Fibroblast of villous mesenchyme (primary cell): ENCODE measurements at regions not wholly inside any gene's neighbourhood (a gene's known extent, or its start where the extent isn't known, plus 50 kb on each side); places are given as distances from the start of the nearest gene placed in this dataset.

Experiments used
- DNase-seq: peaks from one replicate; pipeline ENCODE4 v3.0.0-alpha.2; 2010; ENCODE audit warnings: low read depth
- H3K4me3 ChIP-seq: 2 replicates; pipeline ENCODE4 v1.5.1; 2011; ENCODE audit warnings: low read depth, mild to moderate bottlenecking, low read length
- CTCF ChIP-seq: IDR thresholded peaks from 2 replicates; pipeline ENCODE4 v1.5.1; 2012; ENCODE audit warnings: low read depth, mild to moderate bottlenecking, low read length; ENCODE audit not compliant: insufficient read depth

GRCh38 chr9:16262477-16263261 lies 607.8 kb downstream of the BNC2 start:
- DNase-seq, result peak; percentile 44
- H3K4me3 ChIP-seq, result no peak overlapping the region
- no peak for TF ChIP-seq CTCF

GRCh38 chr9:16265688-16266087 lies 604.8 kb downstream of the BNC2 start:
- H3K4me3 ChIP-seq, result no peak overlapping the region
- DNase-seq, result no peak
- TF ChIP-seq CTCF, result no peak

- peak overlapping the region; percentile 50 for H3K4me3 ChIP-seq
- TF ChIP-seq CTCF, result peak; percentile 62
- no peak for DNase-seq
Measured at GRCh38 chr9:16266648-16267276, 603.7 kb downstream of the BNC2 start.

GRCh38 chr9:16267281-16268066 lies 603.0 kb downstream of the BNC2 start:
- peak; percentile 72 for DNase-seq
- peak overlapping the region; percentile 50 for H3K4me3 ChIP-seq
- TF ChIP-seq CTCF, result no peak

- H3K4me3 ChIP-seq, result peak overlapping the region; percentile 50
- no peak for DNase-seq
- no peak for TF ChIP-seq CTCF
Measured at GRCh38 chr9:16268067-16268881, 602.2 kb downstream of the BNC2 start.

GRCh38 chr9:16271967-16272366 lies 598.5 kb downstream of the BNC2 start:
- DNase-seq, result no peak
- TF ChIP-seq CTCF, result no peak
- H3K4me3 ChIP-seq, result no peak overlapping the region
